Nephron (organoid): ENCODE measurements at regions not wholly inside any gene's neighbourhood (a gene's known extent, or its start where the extent isn't known, plus 50 kb on each side); places are given as distances from the start of the nearest gene placed in this dataset.

Source experiments
- H3K27ac Mint-ChIP-seq, 3 experiments: 2 replicates each; pipeline ENCODE4 v1.8.0; 2020; ENCODE audit warnings: mixed read lengths in 3 of 3, mild to moderate bottlenecking in 2 of 3, moderate library complexity in 1 of 3
- H3K27me3 Mint-ChIP-seq: 2 replicates; pipeline ENCODE4 v1.8.0; 2021; ENCODE audit warnings: low read depth, mild to moderate bottlenecking, moderate library complexity, mixed read lengths
- H3K36me3 Mint-ChIP-seq: 2 replicates; pipeline ENCODE4 v1.8.0; 2020; ENCODE audit warnings: low read depth, mixed read lengths
- H3K4me1 Mint-ChIP-seq: 2 replicates; pipeline ENCODE4 v1.8.0; 2020; ENCODE audit warnings: mixed read lengths
- H3K4me3 Mint-ChIP-seq, 3 experiments: 2 replicates each; pipeline ENCODE4 v1.8.0; 2020; ENCODE audit warnings: mild to moderate bottlenecking in 3 of 3, mixed read lengths in 3 of 3, moderate library complexity in 2 of 3
- H3K9me3 Mint-ChIP-seq: 2 replicates; pipeline ENCODE4 v1.8.0; 2020; ENCODE audit warnings: mixed read lengths
- TF ChIP-seq, protein P1 (sequence below), 3 experiments: fragments of 200-600 bp; sonication (generic); IDR thresholded peaks; one replicate each; pipeline ENCODE4 v1.5.0; 2021; ENCODE audit warnings: antibody characterized with exemption in 3 of 3; ENCODE audit not compliant: unreplicated experiment in 3 of 3

GRCh38 chr18:4640349-4641012 is 185.4 kb upstream of the DLGAP1 start:
- Mint-ChIP-seq H3K9me3 (no peaks in the 10 kb centered on the region), H3K27ac (peak overlapping the region in 1 of 3 experiments; percentile 79), H3K36me3 (no peaks in the 10 kb centered on the region), H3K4me3 (no peak overlapping the region), H3K27me3 (peaks cover under 1% of the 10 kb centered on the region), H3K4me1 (peaks cover 12% of the 10 kb centered on the region)
- TF ChIP-seq, protein P1, sequence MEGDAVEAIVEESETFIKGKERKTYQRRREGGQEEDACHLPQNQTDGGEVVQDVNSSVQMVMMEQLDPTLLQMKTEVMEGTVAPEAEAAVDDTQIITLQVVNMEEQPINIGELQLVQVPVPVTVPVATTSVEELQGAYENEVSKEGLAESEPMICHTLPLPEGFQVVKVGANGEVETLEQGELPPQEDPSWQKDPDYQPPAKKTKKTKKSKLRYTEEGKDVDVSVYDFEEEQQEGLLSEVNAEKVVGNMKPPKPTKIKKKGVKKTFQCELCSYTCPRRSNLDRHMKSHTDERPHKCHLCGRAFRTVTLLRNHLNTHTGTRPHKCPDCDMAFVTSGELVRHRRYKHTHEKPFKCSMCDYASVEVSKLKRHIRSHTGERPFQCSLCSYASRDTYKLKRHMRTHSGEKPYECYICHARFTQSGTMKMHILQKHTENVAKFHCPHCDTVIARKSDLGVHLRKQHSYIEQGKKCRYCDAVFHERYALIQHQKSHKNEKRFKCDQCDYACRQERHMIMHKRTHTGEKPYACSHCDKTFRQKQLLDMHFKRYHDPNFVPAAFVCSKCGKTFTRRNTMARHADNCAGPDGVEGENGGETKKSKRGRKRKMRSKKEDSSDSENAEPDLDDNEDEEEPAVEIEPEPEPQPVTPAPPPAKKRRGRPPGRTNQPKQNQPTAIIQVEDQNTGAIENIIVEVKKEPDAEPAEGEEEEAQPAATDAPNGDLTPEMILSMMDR (IDR thresholded peaks at IDR 0.05; ENCODE audit: unreplicated experiment in 3 of 3) = no peak

- Mint-ChIP-seq H3K4me1 (peaks cover 12% of the 10 kb centered on the region), H3K4me3 (no peak overlapping the region), H3K36me3 (no peaks in the 10 kb centered on the region), H3K27me3 (no peaks in the 10 kb centered on the region), H3K9me3 (no peaks in the 10 kb centered on the region), H3K27ac (peak overlapping the region in 2 of 3 experiments; percentile 72 to 79)
- TF ChIP-seq, protein P1 (IDR thresholded peaks at IDR 0.05; ENCODE audit: unreplicated experiment in 3 of 3) = no peak
These were observed 184.7 kb upstream of the DLGAP1 start for GRCh38 chr18:4639628-4640310.

DNA sequence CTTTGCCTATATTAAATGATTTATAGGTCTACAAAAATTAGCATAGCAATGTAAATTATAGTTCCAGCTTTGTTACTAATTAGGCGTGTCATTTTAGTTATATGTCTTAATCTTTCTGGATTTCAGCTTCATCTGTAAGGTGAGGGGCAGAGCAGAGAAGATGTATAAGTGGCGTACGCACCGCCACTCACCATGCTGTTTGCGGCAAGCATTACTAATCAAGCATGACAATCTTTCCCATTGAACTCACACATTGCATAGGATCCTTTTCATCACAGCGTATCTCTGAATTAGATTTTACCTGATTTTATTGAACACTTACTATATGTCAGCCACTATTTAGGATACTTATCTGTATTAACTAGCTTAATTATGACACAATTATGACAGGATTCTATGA is 183.6 kb upstream of the DLGAP1 start:
- Mint-ChIP-seq H3K36me3 (no peaks in the 10 kb centered on the region), H3K9me3 (no peaks in the 10 kb centered on the region), H3K27me3 (no peaks in the 10 kb centered on the region), H3K4me1 (peaks cover 12% of the 10 kb centered on the region), H3K27ac (no peak overlapping the region), H3K4me3 (no peak overlapping the region)
- TF ChIP-seq, protein P1 (IDR thresholded peaks at IDR 0.05; ENCODE audit: unreplicated experiment in 3 of 3) = no peak

DNA sequence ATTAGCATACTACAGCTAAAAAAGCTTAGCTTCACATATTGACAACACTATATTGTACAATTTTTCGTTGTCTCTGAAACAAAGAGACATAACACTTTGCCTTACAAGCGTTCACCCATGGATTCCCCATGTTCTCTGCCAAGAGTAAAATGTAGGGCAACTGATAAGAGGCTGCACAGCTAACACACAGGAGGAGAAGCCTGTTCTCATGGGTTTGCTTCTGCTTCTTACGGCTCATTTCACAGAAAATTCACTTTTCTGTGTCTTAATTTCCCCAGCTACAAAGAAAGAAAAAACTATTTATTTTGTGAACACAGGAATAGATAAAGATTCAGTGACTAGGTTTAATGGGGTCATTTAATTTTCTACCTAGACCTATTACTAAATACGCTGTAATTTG is 182.8 kb upstream of the DLGAP1 start:
- Mint-ChIP-seq H3K4me1 (peaks cover 12% of the 10 kb centered on the region), H3K27ac (no peak overlapping the region), H3K36me3 (no peaks in the 10 kb centered on the region), H3K27me3 (no peaks in the 10 kb centered on the region), H3K9me3 (no peaks in the 10 kb centered on the region), H3K4me3 (no peak overlapping the region)
- TF ChIP-seq, protein P1 (IDR thresholded peaks at IDR 0.05; ENCODE audit: unreplicated experiment in 3 of 3) = no peak

- TF ChIP-seq, protein P1 (IDR thresholded peaks at IDR 0.05; ENCODE audit: unreplicated experiment in 3 of 3) = no peak
These were observed 181.9 kb upstream of the DLGAP1 start for GRCh38 chr18:4636967-4637366.

GRCh38 chr18:4631239-4631638 is 176.1 kb upstream of the DLGAP1 start:
- H3K27me3 Mint-ChIP-seq = peaks cover 5% of the 10 kb centered on the region
- no peak overlapping the region for H3K4me3 Mint-ChIP-seq
- H3K36me3 Mint-ChIP-seq = no peaks in the 10 kb centered on the region
- peaks cover 3% of the 10 kb centered on the region for H3K9me3 Mint-ChIP-seq
- TF ChIP-seq, protein P1 (IDR thresholded peaks at IDR 0.05; ENCODE audit: unreplicated experiment in 3 of 3) = no peak
- H3K4me1 Mint-ChIP-seq = no peaks in the 10 kb centered on the region
- H3K27ac Mint-ChIP-seq = no peak overlapping the region

More at GRCh38 chr18:4636967-4637366, 181.9 kb upstream of the DLGAP1 start:
- H3K4me1 Mint-ChIP-seq = peaks cover 12% of the 10 kb centered on the region
- H3K27me3 Mint-ChIP-seq = no peaks in the 10 kb centered on the region
- no peak overlapping the region for H3K4me3 Mint-ChIP-seq
- no peaks in the 10 kb centered on the region for H3K36me3 Mint-ChIP-seq
- no peak overlapping the region for H3K27ac Mint-ChIP-seq
- H3K9me3 Mint-ChIP-seq = peaks cover 3% of the 10 kb centered on the region
